ENCODE measurements at regions not wholly inside any gene's neighbourhood (a gene's known extent, or its start where the extent isn't known, plus 50 kb on each side); places are given as distances from the start of the nearest gene placed in this dataset.

GRCh38 chr16:80189476-80190175 lies 351.2 kb upstream of the DYNLRB2 start:
- DNase-seq (ENCODE audit: low read depth, low spot score) = no peak
- no peak for TF ChIP-seq CTCF (IDR thresholded peaks at IDR 0.05; ENCODE audit: low read depth, low read length)
- in situ Hi-C loops (cut with HindIII; ENCODE audit: low sequenced_read_pairs) = no loop called here
- no peak overlapping the region for H3K4me3 ChIP-seq (ENCODE audit: low read depth, low read length)

- no peak overlapping the region for H3K4me3 ChIP-seq (ENCODE audit: low read depth, low read length)
- in situ Hi-C loops (cut with HindIII; ENCODE audit: low sequenced_read_pairs) = no loop called here
- no peak for TF ChIP-seq CTCF (IDR thresholded peaks at IDR 0.05; ENCODE audit: low read depth, low read length)
- DNase-seq (ENCODE audit: low read depth, low spot score) = no peak
Measured at GRCh38 chr16:80176114-80176513, 364.7 kb upstream of the DYNLRB2 start.

GRCh38 chr16:80175011-80175410 lies 365.8 kb upstream of the DYNLRB2 start:
- TF ChIP-seq CTCF (IDR thresholded peaks at IDR 0.05; ENCODE audit: low read depth, low read length) = no peak
- no peak overlapping the region for H3K4me3 ChIP-seq (ENCODE audit: low read depth, low read length)
- no peak for DNase-seq (ENCODE audit: low read depth, low spot score)
- in situ Hi-C loops (cut with HindIII; ENCODE audit: low sequenced_read_pairs) = no loop called here

GRCh38 chr16:80174416-80174815 lies 366.4 kb upstream of the DYNLRB2 start:
- H3K4me3 ChIP-seq (ENCODE audit: low read depth, low read length) = no peak overlapping the region
- no peak for TF ChIP-seq CTCF (IDR thresholded peaks at IDR 0.05; ENCODE audit: low read depth, low read length)
- DNase-seq (ENCODE audit: low read depth, low spot score) = peak; percentile 79
- in situ Hi-C loops (cut with HindIII; ENCODE audit: low sequenced_read_pairs) = no loop called here

GRCh38 chr16:80171746-80172145 lies 369.0 kb upstream of the DYNLRB2 start:
- no peak overlapping the region for H3K4me3 ChIP-seq (ENCODE audit: low read depth, low read length)
- TF ChIP-seq CTCF (IDR thresholded peaks at IDR 0.05; ENCODE audit: low read depth, low read length) = no peak
- no peak for DNase-seq (ENCODE audit: low read depth, low spot score)
- in situ Hi-C loops (cut with HindIII; ENCODE audit: low sequenced_read_pairs) = no loop called here

- no peak overlapping the region for H3K4me3 ChIP-seq (ENCODE audit: low read depth, low read length)
- no peak for TF ChIP-seq CTCF (IDR thresholded peaks at IDR 0.05; ENCODE audit: low read depth, low read length)
- in situ Hi-C loops (cut with HindIII; ENCODE audit: low sequenced_read_pairs) = no loop called here
- no peak for DNase-seq (ENCODE audit: low read depth, low spot score)
Measured at GRCh38 chr16:80171199-80171598, 369.6 kb upstream of the DYNLRB2 start.
